Stimulated activated naive B cell treated with anti-CD40 and anti-IgM and Interleukin-4, amounts not matched to agents 10 μg/mL and 1 μg/mL and 100 μg/mL, for 72 hours (primary cell): ENCODE measurements at regions not wholly inside any gene's neighbourhood (a gene's known extent, or its start where the extent isn't known, plus 50 kb on each side); places are given as distances from the start of the nearest gene placed in this dataset.
"Not testable (repeated sequence)": the region's sequence is repeated elsewhere in the genome, so short reads cannot be mapped to it uniquely, and the experiment has no call there.

Experiments used
- ATAC-seq, 2 donors: fragments of 150-1000 bp; cut with Tn5 transposase; replicated peaks; 2 replicates each; pipeline ENCODE4 v1.10.0; 2021; ENCODE audit warnings: moderate library complexity in 1 of 2
- DNase-seq: peaks from one replicate; pipeline ENCODE4 v3.0.0; 2021
- H3K27ac Mint-ChIP-seq: one replicate; pipeline ENCODE4 v1.8.0; 2022; ENCODE audit warnings: mild to moderate bottlenecking, mixed read lengths
- H3K27me3 Mint-ChIP-seq, 2 donors: one replicate each; pipeline ENCODE4 v1.8.0; 2022; ENCODE audit warnings: mixed read lengths in 2 of 2
- H3K36me3 Mint-ChIP-seq, 2 donors: one replicate each; pipeline ENCODE4 v1.8.0; 2022; ENCODE audit warnings: mixed read lengths in 2 of 2, mild to moderate bottlenecking in 1 of 2
- H3K4me1 Mint-ChIP-seq, 2 donors: one replicate each; pipeline ENCODE4 v1.8.0; 2022; ENCODE audit warnings: mixed read lengths in 2 of 2, mild to moderate bottlenecking in 1 of 2
- H3K4me3 Mint-ChIP-seq, 2 donors: one replicate each; pipeline ENCODE4 v1.8.0; 2022; ENCODE audit warnings: mild to moderate bottlenecking in 2 of 2, mixed read lengths in 2 of 2, moderate library complexity in 1 of 2
- H3K9me3 Mint-ChIP-seq, 2 donors: one replicate each; pipeline ENCODE4 v1.8.0; 2022; ENCODE audit warnings: mixed read lengths in 2 of 2, mild to moderate bottlenecking in 1 of 2

GRCh38 chr1:184826001-184826400 is 71.3 kb upstream of the EDEM3 start:
- Mint-ChIP-seq H3K27ac (peak overlapping the region; percentile 90), H3K9me3 (peaks cover 0 to 1% of the 10 kb centered on the region in 2 donors), H3K36me3 (peaks cover 9 to 39% of the 10 kb centered on the region in 2 donors), H3K27me3 (no peaks in the 10 kb centered on the region), H3K4me3 (peak overlapping the region; percentile 15 to 48), H3K4me1 (peaks cover 29 to 41% of the 10 kb centered on the region in 2 donors)
- peak; percentile 40 for DNase-seq
- ATAC-seq = peak; percentile 72 to 75

GRCh38 chr1:184825571-184825970 is 70.9 kb upstream of the EDEM3 start:
- Mint-ChIP-seq H3K4me1 (peaks cover 29 to 42% of the 10 kb centered on the region in 2 donors), H3K4me3 (peak overlapping the region in 1 of 2 donors; percentile 42), H3K36me3 (peaks cover 9 to 43% of the 10 kb centered on the region in 2 donors), H3K27ac (peak overlapping the region; percentile 90), H3K9me3 (peaks cover 0 to 1% of the 10 kb centered on the region in 2 donors), H3K27me3 (no peaks in the 10 kb centered on the region)
- ATAC-seq = peak; percentile 62 to 64
- no peak for DNase-seq

- H3K27ac Mint-ChIP-seq = peak overlapping the region; percentile 79
- H3K9me3 Mint-ChIP-seq = peaks cover 0 to 1% of the 10 kb centered on the region in 2 donors
- DNase-seq (no peak), ATAC-seq (peak; percentile 44 to 47)
- peaks cover 34 to 47% of the 10 kb centered on the region in 2 donors for H3K4me1 Mint-ChIP-seq
- peak overlapping the region; percentile 43 to 54 for H3K4me3 Mint-ChIP-seq
- peaks cover 9 to 42% of the 10 kb centered on the region in 2 donors for H3K36me3 Mint-ChIP-seq
- no peaks in the 10 kb centered on the region for H3K27me3 Mint-ChIP-seq
Observed at GRCh38 chr1:184824691-184825323, 70.1 kb upstream of the EDEM3 start.

GRCh38 chr1:184823080-184823479 is 68.4 kb upstream of the EDEM3 start:
- H3K27me3 Mint-ChIP-seq = no peaks in the 10 kb centered on the region
- peaks cover 34 to 47% of the 10 kb centered on the region in 2 donors for H3K4me1 Mint-ChIP-seq
- ATAC-seq = no peak
- no peak overlapping the region for H3K4me3 Mint-ChIP-seq
- H3K9me3 Mint-ChIP-seq = peaks cover 0 to 1% of the 10 kb centered on the region in 2 donors
- peaks cover 11 to 50% of the 10 kb centered on the region in 2 donors for H3K36me3 Mint-ChIP-seq
- H3K27ac Mint-ChIP-seq = no peak overlapping the region
- DNase-seq = no peak

GRCh38 chr1:184822267-184822666 is 67.6 kb upstream of the EDEM3 start:
- H3K27ac Mint-ChIP-seq = no peak overlapping the region

GRCh38 chr1:184821658-184822057 is 67.0 kb upstream of the EDEM3 start:
- peaks cover 28 to 41% of the 10 kb centered on the region in 2 donors for H3K4me1 Mint-ChIP-seq
- no peak overlapping the region for H3K4me3 Mint-ChIP-seq
- no peak overlapping the region for H3K27ac Mint-ChIP-seq

More at GRCh38 chr1:184822267-184822666, 67.6 kb upstream of the EDEM3 start:
- H3K36me3 Mint-ChIP-seq = peaks cover 15 to 52% of the 10 kb centered on the region in 2 donors
- no peak overlapping the region for H3K4me3 Mint-ChIP-seq
- peaks cover 0 to 1% of the 10 kb centered on the region in 2 donors for H3K9me3 Mint-ChIP-seq
- no peak for ATAC-seq
- peaks cover 34 to 47% of the 10 kb centered on the region in 2 donors for H3K4me1 Mint-ChIP-seq
- no peaks in the 10 kb centered on the region for H3K27me3 Mint-ChIP-seq
- no peak for DNase-seq

GRCh38 chr1:184820956-184821355 is 66.3 kb upstream of the EDEM3 start:
- Mint-ChIP-seq H3K27ac (no peak overlapping the region), H3K36me3 (peaks cover 15 to 48% of the 10 kb centered on the region in 2 donors)

More at GRCh38 chr1:184821658-184822057, 67.0 kb upstream of the EDEM3 start:
- Mint-ChIP-seq H3K36me3 (peaks cover 15 to 53% of the 10 kb centered on the region in 2 donors), H3K27me3 (no peaks in the 10 kb centered on the region), H3K9me3 (peaks cover 0 to 1% of the 10 kb centered on the region in 2 donors)
- DNase-seq (no peak), ATAC-seq (no peak)

GRCh38 chr1:184820218-184820750 is 65.6 kb upstream of the EDEM3 start:
- DNase-seq (no peak), ATAC-seq (no peak)
- peaks cover 15 to 48% of the 10 kb centered on the region in 2 donors for H3K36me3 Mint-ChIP-seq
- peaks cover 16 to 27% of the 10 kb centered on the region in 2 donors for H3K4me1 Mint-ChIP-seq
- H3K4me3 Mint-ChIP-seq = no peak overlapping the region
- H3K27ac Mint-ChIP-seq = no peak overlapping the region
- no peaks in the 10 kb centered on the region for H3K9me3 Mint-ChIP-seq
- H3K27me3 Mint-ChIP-seq = no peaks in the 10 kb centered on the region

More at GRCh38 chr1:184820956-184821355, 66.3 kb upstream of the EDEM3 start:
- no peak for ATAC-seq
- Mint-ChIP-seq H3K27me3 (no peaks in the 10 kb centered on the region), H3K4me1 (peaks cover 22 to 34% of the 10 kb centered on the region in 2 donors), H3K9me3 (no peaks in the 10 kb centered on the region), H3K4me3 (no peak overlapping the region)
- DNase-seq = no peak

- peaks cover 15 to 48% of the 10 kb centered on the region in 2 donors for H3K36me3 Mint-ChIP-seq
- no peaks in the 10 kb centered on the region for H3K27me3 Mint-ChIP-seq
- no peak for ATAC-seq
- no peak overlapping the region for H3K4me3 Mint-ChIP-seq
- peaks cover 5 to 13% of the 10 kb centered on the region in 2 donors for H3K4me1 Mint-ChIP-seq
- no peak overlapping the region for H3K27ac Mint-ChIP-seq
- no peaks in the 10 kb centered on the region for H3K9me3 Mint-ChIP-seq
- DNase-seq = no peak
Observed at GRCh38 chr1:184818646-184819045, 64.0 kb upstream of the EDEM3 start.

GRCh38 chr1:184817003-184817402 is 62.3 kb upstream of the EDEM3 start:
- H3K4me3 Mint-ChIP-seq, DNase-seq, H3K27me3 Mint-ChIP-seq, H3K27ac Mint-ChIP-seq, H3K9me3 Mint-ChIP-seq, H3K4me1 Mint-ChIP-seq, ATAC-seq: not testable (repeated sequence)
- peaks cover 6 to 39% of the 10 kb centered on the region in 2 donors for H3K36me3 Mint-ChIP-seq

GRCh38 chr1:184813528-184814089 is 59.0 kb upstream of the EDEM3 start:
- Mint-ChIP-seq H3K4me1 (no peaks in the 10 kb centered on the region), H3K27me3 (no peaks in the 10 kb centered on the region), H3K4me3 (no peak overlapping the region), H3K36me3 (peaks cover 6 to 19% of the 10 kb centered on the region in 2 donors), H3K9me3 (no peaks in the 10 kb centered on the region), H3K27ac (no peak overlapping the region)
- no peak for DNase-seq
- no peak for ATAC-seq

- Mint-ChIP-seq H3K36me3 (peaks cover 0 to 7% of the 10 kb centered on the region in 2 donors), H3K9me3 (no peaks in the 10 kb centered on the region), H3K4me3 (no peak overlapping the region), H3K27me3 (no peaks in the 10 kb centered on the region), H3K4me1 (peaks cover 0 to 2% of the 10 kb centered on the region in 2 donors), H3K27ac (no peak overlapping the region)
- no peak for ATAC-seq
- no peak for DNase-seq
Observed at GRCh38 chr1:184811439-184812111, 56.9 kb upstream of the EDEM3 start.

GRCh38 chr1:184810735-184811343 is 56.2 kb upstream of the EDEM3 start:
- Mint-ChIP-seq H3K9me3 (no peaks in the 10 kb centered on the region), H3K27me3 (no peaks in the 10 kb centered on the region), H3K4me1 (peaks cover 7 to 10% of the 10 kb centered on the region in 2 donors), H3K27ac (no peak overlapping the region), H3K36me3 (peaks cover 0 to 7% of the 10 kb centered on the region in 2 donors), H3K4me3 (no peak overlapping the region)
- ATAC-seq (no peak), DNase-seq (no peak)

- H3K9me3 Mint-ChIP-seq = no peaks in the 10 kb centered on the region
- H3K36me3 Mint-ChIP-seq = peaks cover 0 to 12% of the 10 kb centered on the region in 2 donors
- no peaks in the 10 kb centered on the region for H3K27me3 Mint-ChIP-seq
- no peak overlapping the region for H3K27ac Mint-ChIP-seq
- ATAC-seq (peak; percentile 54 to 59), DNase-seq (no peak)
- H3K4me1 Mint-ChIP-seq = peaks cover 12 to 15% of the 10 kb centered on the region in 2 donors
- no peak overlapping the region for H3K4me3 Mint-ChIP-seq
Observed at GRCh38 chr1:184806296-184806721, 51.7 kb upstream of the EDEM3 start.
